ENCODE measurements at regions not wholly inside any gene's neighbourhood (a gene's known extent, or its start where the extent isn't known, plus 50 kb on each side); places are given as distances from the start of the nearest gene placed in this dataset.

DNA sequence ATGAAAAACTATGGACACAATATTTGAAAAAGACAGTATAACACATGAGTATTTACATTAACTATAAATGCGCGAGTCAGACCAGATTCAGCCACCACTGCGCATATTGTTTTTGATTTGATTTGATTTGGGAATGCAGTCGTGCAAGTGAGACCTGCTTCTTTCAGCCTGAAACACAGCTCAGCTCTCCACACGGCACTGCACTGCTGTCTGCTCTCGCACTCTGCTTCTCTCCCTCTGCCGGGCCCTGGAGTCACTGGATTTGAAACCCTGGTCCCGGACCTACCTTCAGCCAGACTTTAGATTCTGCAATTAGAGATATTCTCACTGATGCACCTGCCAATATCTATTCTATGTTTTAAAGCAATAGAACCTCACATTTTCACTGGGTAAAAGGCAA is 143.9 kb upstream of the TMEM132C start:
- Histone ChIP-seq H3K27me3 (ENCODE audit: control insufficient read depth in 3 of 3, insufficient read depth in 3 of 3, low read length in 2 of 3) (no peaks in the 10 kb centered on the region), H3K4me1 (ENCODE audit: control insufficient read depth in 5 of 5, insufficient read depth in 5 of 5, low read length in 5 of 5) (no peaks in the 10 kb centered on the region), H3K4me3 (no peak overlapping the region), H3K9ac (ENCODE audit: insufficient read depth in 1 of 2, low read length in 2 of 2) (no peak overlapping the region), H3K36me3 (ENCODE audit: control insufficient read depth in 4 of 4, insufficient read depth in 4 of 4, low read length in 4 of 4) (no peaks in the 10 kb centered on the region), H3K27ac (ENCODE audit: low read depth in 1 of 2, low read length in 1 of 2) (no peak overlapping the region), H3K9me3 (ENCODE audit: control insufficient read depth in 4 of 4, insufficient read depth in 3 of 4, low read length in 3 of 4) (peaks cover 0 to 10% (median 4%) of the 10 kb centered on the region in 4 donors)
- ATAC-seq (ENCODE audit: insufficient read depth, low FRiP score): no peak
- DNase-seq: no peak
- TF ChIP-seq, protein P1, sequence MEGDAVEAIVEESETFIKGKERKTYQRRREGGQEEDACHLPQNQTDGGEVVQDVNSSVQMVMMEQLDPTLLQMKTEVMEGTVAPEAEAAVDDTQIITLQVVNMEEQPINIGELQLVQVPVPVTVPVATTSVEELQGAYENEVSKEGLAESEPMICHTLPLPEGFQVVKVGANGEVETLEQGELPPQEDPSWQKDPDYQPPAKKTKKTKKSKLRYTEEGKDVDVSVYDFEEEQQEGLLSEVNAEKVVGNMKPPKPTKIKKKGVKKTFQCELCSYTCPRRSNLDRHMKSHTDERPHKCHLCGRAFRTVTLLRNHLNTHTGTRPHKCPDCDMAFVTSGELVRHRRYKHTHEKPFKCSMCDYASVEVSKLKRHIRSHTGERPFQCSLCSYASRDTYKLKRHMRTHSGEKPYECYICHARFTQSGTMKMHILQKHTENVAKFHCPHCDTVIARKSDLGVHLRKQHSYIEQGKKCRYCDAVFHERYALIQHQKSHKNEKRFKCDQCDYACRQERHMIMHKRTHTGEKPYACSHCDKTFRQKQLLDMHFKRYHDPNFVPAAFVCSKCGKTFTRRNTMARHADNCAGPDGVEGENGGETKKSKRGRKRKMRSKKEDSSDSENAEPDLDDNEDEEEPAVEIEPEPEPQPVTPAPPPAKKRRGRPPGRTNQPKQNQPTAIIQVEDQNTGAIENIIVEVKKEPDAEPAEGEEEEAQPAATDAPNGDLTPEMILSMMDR (IDR thresholded peaks at IDR 0.05; ENCODE audit: control extremely low read depth, extremely low read depth): no peak
- 82 to 85% methylated on average over 8 of the region's 8 CpGs for WGBS, 2 donors

DNA sequence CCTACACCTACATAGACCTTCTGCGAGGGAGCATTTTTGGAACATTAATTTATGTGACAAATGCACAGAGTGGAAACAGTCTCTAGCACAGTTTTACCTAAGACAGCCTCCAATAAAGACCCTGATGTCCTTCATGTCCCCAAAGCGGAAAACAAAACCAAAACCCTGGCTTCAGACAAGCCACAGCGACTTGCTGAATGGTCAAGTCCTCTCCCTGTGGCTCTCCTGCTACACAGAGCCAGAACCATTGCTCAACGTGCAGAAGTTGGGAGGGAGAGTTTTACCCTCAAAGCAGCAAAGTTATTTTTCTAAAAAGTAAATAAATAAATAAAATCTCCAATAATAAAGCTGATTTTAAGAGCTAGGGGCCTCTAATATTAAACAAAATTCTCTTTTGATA is 135.0 kb upstream of the TMEM132C start:
- TF ChIP-seq, protein P1 (IDR thresholded peaks at IDR 0.05; ENCODE audit: control extremely low read depth, extremely low read depth): no peak
- H3K4me1 ChIP-seq (ENCODE audit: control insufficient read depth in 5 of 5, insufficient read depth in 5 of 5, low read length in 5 of 5): no peaks in the 10 kb centered on the region
- no peaks in the 10 kb centered on the region for H3K9me3 ChIP-seq (ENCODE audit: control insufficient read depth in 4 of 4, insufficient read depth in 3 of 4, low read length in 3 of 4)
- H3K27ac ChIP-seq (ENCODE audit: low read depth in 1 of 2, low read length in 1 of 2): no peak overlapping the region
- H3K9ac ChIP-seq (ENCODE audit: insufficient read depth in 1 of 2, low read length in 2 of 2): no peak overlapping the region
- WGBS, 2 donors: 78 to 90% methylated on average over 4 of the region's 4 CpGs
- DNase-seq: no peak
- H3K27me3 ChIP-seq (ENCODE audit: control insufficient read depth in 3 of 3, insufficient read depth in 3 of 3, low read length in 2 of 3): no peaks in the 10 kb centered on the region
- ATAC-seq (ENCODE audit: insufficient read depth, low FRiP score): no peak
- no peak overlapping the region for H3K4me3 ChIP-seq
- H3K36me3 ChIP-seq (ENCODE audit: control insufficient read depth in 4 of 4, insufficient read depth in 4 of 4, low read length in 4 of 4): no peaks in the 10 kb centered on the region

DNA sequence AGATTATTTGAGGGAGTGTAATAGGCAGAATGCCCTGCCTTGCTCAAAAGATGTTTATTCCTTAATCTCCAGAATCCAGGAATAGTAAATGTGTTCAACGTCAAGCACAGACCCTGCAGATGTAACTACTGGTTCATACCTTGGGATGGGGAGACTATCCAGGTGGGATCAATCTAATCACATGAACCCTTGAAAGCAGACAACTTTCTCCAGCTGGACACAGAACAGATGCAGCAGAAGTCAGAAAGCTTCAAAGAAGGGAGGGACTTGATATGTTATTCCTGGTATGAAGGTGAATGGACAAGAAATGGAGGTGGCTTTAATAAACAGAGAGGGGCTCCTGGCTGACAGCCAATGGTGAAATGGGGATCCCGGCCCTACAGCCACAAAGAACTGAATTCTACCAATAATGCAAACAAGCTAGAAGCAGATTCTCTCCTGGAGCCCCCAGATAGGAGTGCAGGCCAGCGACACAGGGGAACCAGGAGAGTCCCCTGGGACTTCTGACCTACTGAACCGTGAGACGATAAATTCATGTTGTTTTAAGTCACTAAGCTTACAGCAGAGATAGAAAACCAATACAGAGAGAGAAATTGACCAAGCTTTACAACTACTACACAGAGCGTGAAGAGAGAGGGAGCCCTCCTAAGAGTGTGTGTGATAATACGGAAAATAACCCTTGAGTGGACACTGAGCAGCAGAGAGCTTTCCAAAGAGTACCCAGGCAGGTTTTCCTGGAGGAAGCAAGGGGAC is 133.5 kb upstream of the TMEM132C start:
- TF ChIP-seq, protein P1 (IDR thresholded peaks at IDR 0.05; ENCODE audit: control extremely low read depth, extremely low read depth): no peak
- H3K36me3 ChIP-seq (ENCODE audit: control insufficient read depth in 4 of 4, insufficient read depth in 4 of 4, low read length in 4 of 4): no peaks in the 10 kb centered on the region
- no peaks in the 10 kb centered on the region for H3K27me3 ChIP-seq (ENCODE audit: control insufficient read depth in 3 of 3, insufficient read depth in 3 of 3, low read length in 2 of 3)
- no peak overlapping the region for H3K27ac ChIP-seq (ENCODE audit: low read depth in 1 of 2, low read length in 1 of 2)
- H3K9me3 ChIP-seq (ENCODE audit: control insufficient read depth in 4 of 4, insufficient read depth in 3 of 4, low read length in 3 of 4): no peaks in the 10 kb centered on the region
- WGBS, 2 donors: 67 to 74% methylated on average over 7 of the region's 7 CpGs
- DNase-seq: no peak
- no peak for ATAC-seq (ENCODE audit: insufficient read depth, low FRiP score)
- no peak overlapping the region for H3K9ac ChIP-seq (ENCODE audit: insufficient read depth in 1 of 2, low read length in 2 of 2)
- H3K4me3 ChIP-seq: no peak overlapping the region
- no peaks in the 10 kb centered on the region for H3K4me1 ChIP-seq (ENCODE audit: control insufficient read depth in 5 of 5, insufficient read depth in 5 of 5, low read length in 5 of 5)

DNA sequence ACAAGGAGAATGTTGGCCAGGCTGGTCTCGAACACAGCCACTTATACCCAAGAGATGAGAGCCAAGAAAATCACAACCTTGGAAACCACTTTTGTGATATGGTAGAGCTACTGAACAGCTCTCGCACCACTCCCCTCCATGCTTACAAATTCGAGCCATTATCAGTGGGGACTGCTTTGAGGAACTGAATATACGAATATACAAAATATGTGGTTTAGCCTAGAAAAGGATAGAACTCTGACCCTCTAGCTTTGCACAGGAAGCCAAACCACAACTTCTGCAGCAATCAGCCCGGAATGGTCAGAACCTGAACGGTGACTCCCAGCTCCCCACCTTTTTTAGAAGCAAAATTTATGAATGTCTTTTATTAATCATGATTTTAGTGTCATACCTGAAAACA is 129.8 kb upstream of the TMEM132C start:
- Histone ChIP-seq H3K27ac (ENCODE audit: low read depth in 1 of 2, low read length in 1 of 2) (no peak overlapping the region), H3K4me3 (no peak overlapping the region), H3K27me3 (ENCODE audit: control insufficient read depth in 3 of 3, insufficient read depth in 3 of 3, low read length in 2 of 3) (no peaks in the 10 kb centered on the region), H3K9ac (ENCODE audit: insufficient read depth in 1 of 2, low read length in 2 of 2) (no peak overlapping the region), H3K4me1 (ENCODE audit: control insufficient read depth in 5 of 5, insufficient read depth in 5 of 5, low read length in 5 of 5) (no peaks in the 10 kb centered on the region), H3K9me3 (ENCODE audit: control insufficient read depth in 4 of 4, insufficient read depth in 3 of 4, low read length in 3 of 4) (no peaks in the 10 kb centered on the region), H3K36me3 (ENCODE audit: control insufficient read depth in 4 of 4, insufficient read depth in 4 of 4, low read length in 4 of 4) (no peaks in the 10 kb centered on the region)
- ATAC-seq (ENCODE audit: insufficient read depth, low FRiP score): no peak
- no peak for DNase-seq
- TF ChIP-seq, protein P1 (IDR thresholded peaks at IDR 0.05; ENCODE audit: control extremely low read depth, extremely low read depth): no peak
- WGBS, 2 donors: 47 to 59% methylated on average over 6 of the region's 6 CpGs
